ENCODE measurements at regions not wholly inside any gene's neighbourhood (a gene's known extent, or its start where the extent isn't known, plus 50 kb on each side); places are given as distances from the start of the nearest gene placed in this dataset.

GRCh38 chr9:87370049-87370685 is 127.5 kb upstream of the DAPK1 start:
- TF ChIP-seq CTCF (IDR thresholded peaks at IDR 0.05; ENCODE audit: poor library complexity) = no peak
- no peak for TF ChIP-seq EZH2 (IDR thresholded peaks at IDR 0.05; ENCODE audit: borderline replicate concordance)
- TF ChIP-seq EZH2phosphoT487 (IDR thresholded peaks at IDR 0.05; ENCODE audit: low read depth, severe bottlenecking, unreplicated experiment) = no peak
